GM12865 (cell line): ENCODE measurements at regions not wholly inside any gene's neighbourhood (a gene's known extent, or its start where the extent isn't known, plus 50 kb on each side); places are given as distances from the start of the nearest gene placed in this dataset.

Experiments
- DNase-seq: peaks from one replicate; pipeline ENCODE4 v3.0.0; 2010; ENCODE audit warnings: low read depth
- H3K4me3 ChIP-seq: 2 replicates; pipeline ENCODE4 v1.5.1; 2011; ENCODE audit warnings: mild to moderate bottlenecking, low read depth, low read length, control low read depth
- CTCF ChIP-seq: IDR thresholded peaks from 2 replicates; pipeline ENCODE4 v1.5.1; 2011; ENCODE audit warnings: low read length, control low read depth, low read depth, inconsistent platforms; ENCODE audit not compliant: insufficient read depth; ENCODE audit errors: missing control alignments

GRCh38 chr2:18169893-18170175 is 291.4 kb downstream of the KCNS3 start:
- no peak overlapping the region for H3K4me3 ChIP-seq
- no peak for DNase-seq
- no peak for TF ChIP-seq CTCF

DNA sequence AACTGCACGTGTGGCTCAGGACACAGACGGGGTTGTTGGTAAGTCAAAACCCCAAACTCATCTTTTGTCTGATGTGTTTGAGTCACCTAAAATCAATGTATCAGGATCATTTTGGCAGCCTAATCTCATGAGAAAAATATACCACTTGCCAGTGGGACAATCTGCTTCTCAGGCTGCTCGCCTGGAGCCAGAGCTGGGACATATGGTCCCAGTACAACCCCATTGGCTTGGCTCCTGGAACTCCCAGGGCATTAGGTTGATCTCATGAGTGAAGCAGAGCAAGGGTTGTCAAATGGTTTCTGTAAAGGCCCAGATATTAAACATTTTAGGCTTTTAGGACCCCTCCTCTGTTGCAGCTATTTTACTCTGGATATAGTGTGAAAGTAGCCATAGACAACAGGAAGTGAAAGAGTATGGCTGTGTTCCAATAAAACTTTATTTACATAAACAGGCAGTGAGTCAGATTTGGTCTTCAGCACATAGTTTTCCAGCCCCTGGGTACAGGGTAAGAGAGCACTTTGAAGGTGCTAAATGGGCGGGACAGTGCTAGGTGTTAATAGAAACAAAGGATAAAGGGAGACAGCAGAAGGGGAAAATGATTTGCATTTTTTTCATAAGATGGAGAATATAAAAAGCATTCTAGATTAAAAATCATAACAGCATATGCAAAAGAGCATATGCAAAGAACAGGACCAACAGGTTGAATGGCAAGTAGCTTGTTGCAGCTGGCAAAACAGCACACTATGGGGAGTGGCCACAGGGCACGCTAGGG is 290.8 kb downstream of the KCNS3 start:
- no peak for DNase-seq
- TF ChIP-seq CTCF, result no peak

GRCh38 chr2:18167871-18168270 is 289.4 kb downstream of the KCNS3 start:
- no peak for TF ChIP-seq CTCF
- no peak overlapping the region for H3K4me3 ChIP-seq
- DNase-seq, result no peak

More for the DNA sequence above, 290.8 kb downstream of the KCNS3 start:
- H3K4me3 ChIP-seq, result no peak overlapping the region

DNA sequence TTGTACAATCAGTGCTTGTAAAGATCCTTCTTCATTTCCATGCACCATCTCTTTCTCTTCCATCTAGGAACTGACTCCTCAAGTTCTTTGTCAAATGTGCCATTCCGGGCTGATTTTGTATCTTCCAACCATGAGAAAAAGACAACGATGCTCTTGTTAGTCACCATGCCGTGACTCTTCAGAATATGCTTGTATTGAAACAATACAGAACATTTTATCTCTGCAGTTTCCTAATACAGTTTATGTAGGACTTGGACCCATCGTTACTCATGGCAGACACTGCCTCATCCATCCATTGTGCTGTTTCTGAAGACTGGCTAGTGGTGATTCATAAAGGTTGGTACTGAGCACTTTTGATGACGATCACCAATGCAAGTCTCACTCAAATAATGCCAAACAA is 283.2 kb downstream of the KCNS3 start:
- no peak for TF ChIP-seq CTCF
- no peak overlapping the region for H3K4me3 ChIP-seq
- DNase-seq, result no peak

- TF ChIP-seq CTCF, result no peak
- DNase-seq, result no peak
- no peak overlapping the region for H3K4me3 ChIP-seq
Observed at GRCh38 chr2:18159896-18160295, 281.4 kb downstream of the KCNS3 start.

GRCh38 chr2:18156421-18156820 is 278.0 kb downstream of the KCNS3 start:
- H3K4me3 ChIP-seq, result no peak overlapping the region
- DNase-seq, result no peak
- TF ChIP-seq CTCF, result no peak

GRCh38 chr2:18156002-18156401 is 277.5 kb downstream of the KCNS3 start:
- no peak for DNase-seq
- no peak for TF ChIP-seq CTCF

More at GRCh38 chr2:18156002-18156401, 277.5 kb downstream of the KCNS3 start:
- H3K4me3 ChIP-seq, result no peak overlapping the region
